ENCODE measurements at regions not wholly inside any gene's neighbourhood (a gene's known extent, or its start where the extent isn't known, plus 50 kb on each side); places are given as distances from the start of the nearest gene placed in this dataset.
"Not testable (repeated sequence)": the region's sequence is repeated elsewhere in the genome, so short reads cannot be mapped to it uniquely, and the experiment has no call there.

- H3K4me3 Mint-ChIP-seq, result no peak overlapping the region
- no peaks in the 10 kb centered on the region for H3K27me3 Mint-ChIP-seq (ENCODE audit: low read depth)
- H3K4me1 Mint-ChIP-seq (ENCODE audit: low read depth), result no peaks in the 10 kb centered on the region
- no peaks in the 10 kb centered on the region for H3K36me3 Mint-ChIP-seq (ENCODE audit: low read depth)
- no peak overlapping the region for H3K27ac Mint-ChIP-seq
- no peaks in the 10 kb centered on the region for H3K9me3 Mint-ChIP-seq
Observed at GRCh38 chr17:69643686-69644085, 229.2 kb downstream of the MAP2K6 start.

- Mint-ChIP-seq H3K36me3 (ENCODE audit: low read depth) (no peaks in the 10 kb centered on the region), H3K9me3 (no peaks in the 10 kb centered on the region), H3K27me3 (ENCODE audit: low read depth) (no peaks in the 10 kb centered on the region), H3K27ac (no peak overlapping the region), H3K4me3 (no peak overlapping the region), H3K4me1 (ENCODE audit: low read depth) (no peaks in the 10 kb centered on the region)
Observed at GRCh38 chr17:69646729-69647128, 232.2 kb downstream of the MAP2K6 start.

- Mint-ChIP-seq H3K4me1 (ENCODE audit: low read depth) (no peaks in the 10 kb centered on the region), H3K36me3 (ENCODE audit: low read depth) (no peaks in the 10 kb centered on the region), H3K27ac (no peak overlapping the region), H3K4me3 (no peak overlapping the region), H3K9me3 (no peaks in the 10 kb centered on the region), H3K27me3 (ENCODE audit: low read depth) (no peaks in the 10 kb centered on the region)
Observed at GRCh38 chr17:69650881-69651280, 236.4 kb downstream of the MAP2K6 start.

- H3K9me3 Mint-ChIP-seq, result no peaks in the 10 kb centered on the region
- no peak overlapping the region for H3K4me3 Mint-ChIP-seq
- H3K36me3 Mint-ChIP-seq (ENCODE audit: low read depth), result no peaks in the 10 kb centered on the region
- no peaks in the 10 kb centered on the region for H3K4me1 Mint-ChIP-seq (ENCODE audit: low read depth)
- no peak overlapping the region for H3K27ac Mint-ChIP-seq
- H3K27me3 Mint-ChIP-seq (ENCODE audit: low read depth), result no peaks in the 10 kb centered on the region
Observed at GRCh38 chr17:69651921-69652320, 237.4 kb downstream of the MAP2K6 start.

GRCh38 chr17:69654981-69655855 lies 240.7 kb downstream of the MAP2K6 start:
- Mint-ChIP-seq H3K9me3 (no peaks in the 10 kb centered on the region), H3K4me1 (ENCODE audit: low read depth) (no peaks in the 10 kb centered on the region), H3K4me3 (no peak overlapping the region), H3K27me3 (ENCODE audit: low read depth) (no peaks in the 10 kb centered on the region), H3K27ac (no peak overlapping the region), H3K36me3 (ENCODE audit: low read depth) (no peaks in the 10 kb centered on the region)

- H3K9me3 Mint-ChIP-seq, result no peaks in the 10 kb centered on the region
Observed at GRCh38 chr17:69655902-69656301, 241.4 kb downstream of the MAP2K6 start.

GRCh38 chr17:69669441-69670178 lies 255.1 kb downstream of the MAP2K6 start:
- Mint-ChIP-seq H3K27ac (no peak overlapping the region), H3K4me3 (no peak overlapping the region), H3K27me3 (ENCODE audit: low read depth) (peaks cover 2% of the 10 kb centered on the region), H3K9me3 (no peaks in the 10 kb centered on the region), H3K36me3 (ENCODE audit: low read depth) (no peaks in the 10 kb centered on the region), H3K4me1 (ENCODE audit: low read depth) (no peaks in the 10 kb centered on the region)

More at GRCh38 chr17:69655902-69656301, 241.4 kb downstream of the MAP2K6 start:
- H3K27me3 Mint-ChIP-seq (ENCODE audit: low read depth), result no peaks in the 10 kb centered on the region
- no peaks in the 10 kb centered on the region for H3K36me3 Mint-ChIP-seq (ENCODE audit: low read depth)
- no peaks in the 10 kb centered on the region for H3K4me1 Mint-ChIP-seq (ENCODE audit: low read depth)
- H3K27ac Mint-ChIP-seq, result no peak overlapping the region
- no peak overlapping the region for H3K4me3 Mint-ChIP-seq

- Mint-ChIP-seq H3K36me3 (ENCODE audit: low read depth) (no peaks in the 10 kb centered on the region), H3K4me3 (no peak overlapping the region), H3K27ac (no peak overlapping the region), H3K27me3 (ENCODE audit: low read depth) (no peaks in the 10 kb centered on the region), H3K4me1 (ENCODE audit: low read depth) (no peaks in the 10 kb centered on the region), H3K9me3 (no peaks in the 10 kb centered on the region)
Observed at GRCh38 chr17:69672924-69673323, 258.4 kb downstream of the MAP2K6 start.

GRCh38 chr17:69677130-69677529 lies 262.6 kb downstream of the MAP2K6 start:
- Mint-ChIP-seq H3K27me3 (ENCODE audit: low read depth) (no peaks in the 10 kb centered on the region), H3K9me3 (peaks cover 5% of the 10 kb centered on the region), H3K36me3 (ENCODE audit: low read depth) (no peaks in the 10 kb centered on the region), H3K4me3 (no peak overlapping the region), H3K27ac (no peak overlapping the region), H3K4me1 (ENCODE audit: low read depth) (no peaks in the 10 kb centered on the region)

GRCh38 chr17:69678206-69678605 lies 263.7 kb downstream of the MAP2K6 start:
- Mint-ChIP-seq H3K27ac (no peak overlapping the region), H3K4me1 (ENCODE audit: low read depth) (no peaks in the 10 kb centered on the region), H3K4me3 (no peak overlapping the region), H3K9me3 (peaks cover 5% of the 10 kb centered on the region), H3K27me3 (ENCODE audit: low read depth) (no peaks in the 10 kb centered on the region), H3K36me3 (ENCODE audit: low read depth) (no peaks in the 10 kb centered on the region)

GRCh38 chr17:69679829-69680228 lies 265.3 kb downstream of the MAP2K6 start:
- Mint-ChIP-seq H3K9me3 (peaks cover 5% of the 10 kb centered on the region), H3K27me3 (ENCODE audit: low read depth) (peaks cover 3% of the 10 kb centered on the region), H3K4me3 (no peak overlapping the region), H3K36me3 (ENCODE audit: low read depth) (no peaks in the 10 kb centered on the region), H3K4me1 (ENCODE audit: low read depth) (no peaks in the 10 kb centered on the region), H3K27ac (no peak overlapping the region)

GRCh38 chr17:69684251-69684650 lies 269.8 kb downstream of the MAP2K6 start:
- no peaks in the 10 kb centered on the region for H3K36me3 Mint-ChIP-seq (ENCODE audit: low read depth)
- peaks cover 12% of the 10 kb centered on the region for H3K9me3 Mint-ChIP-seq
- H3K27ac Mint-ChIP-seq, result no peak overlapping the region
- H3K4me3 Mint-ChIP-seq, result no peak overlapping the region
- H3K4me1 Mint-ChIP-seq (ENCODE audit: low read depth), result no peaks in the 10 kb centered on the region
- H3K27me3 Mint-ChIP-seq (ENCODE audit: low read depth), result peaks cover 5% of the 10 kb centered on the region

GRCh38 chr17:69685150-69685549 lies 270.7 kb downstream of the MAP2K6 start:
- not testable (repeated sequence) for H3K27me3 Mint-ChIP-seq (ENCODE audit: low read depth)

GRCh38 chr17:69690531-69690930 lies 276.0 kb downstream of the MAP2K6 start:
- H3K4me1 Mint-ChIP-seq (ENCODE audit: low read depth), result no peaks in the 10 kb centered on the region
- no peak overlapping the region for H3K4me3 Mint-ChIP-seq
- peaks cover 8% of the 10 kb centered on the region for H3K9me3 Mint-ChIP-seq
- no peaks in the 10 kb centered on the region for H3K36me3 Mint-ChIP-seq (ENCODE audit: low read depth)
- peaks cover 3% of the 10 kb centered on the region for H3K27me3 Mint-ChIP-seq (ENCODE audit: low read depth)
- no peak overlapping the region for H3K27ac Mint-ChIP-seq

More at GRCh38 chr17:69685150-69685549, 270.7 kb downstream of the MAP2K6 start:
- peaks cover 13% of the 10 kb centered on the region for H3K9me3 Mint-ChIP-seq
- H3K4me1 Mint-ChIP-seq (ENCODE audit: low read depth); H3K4me3 Mint-ChIP-seq; H3K36me3 Mint-ChIP-seq (ENCODE audit: low read depth); H3K27ac Mint-ChIP-seq: not testable (repeated sequence)

- Mint-ChIP-seq H3K27me3 (ENCODE audit: low read depth) (no peaks in the 10 kb centered on the region), H3K27ac (no peak overlapping the region), H3K4me1 (ENCODE audit: low read depth) (no peaks in the 10 kb centered on the region), H3K9me3 (peaks cover 18% of the 10 kb centered on the region), H3K4me3 (no peak overlapping the region), H3K36me3 (ENCODE audit: low read depth) (no peaks in the 10 kb centered on the region)
Observed at GRCh38 chr17:69692171-69692570, 277.7 kb downstream of the MAP2K6 start.

All from T-helper 1 cell treated with Interleukin-12 subunit alpha and Interleukin-12 subunit beta and Interleukin-4 antibody, amounts not matched to agents 30 μg/mL and 1 μg/mL, for 36 hours (primary cell).